A549 (cell line): ENCODE measurements at regions not wholly inside any gene's neighbourhood (a gene's known extent, or its start where the extent isn't known, plus 50 kb on each side); places are given as distances from the start of the nearest gene placed in this dataset.
"Not testable (repeated sequence)": the region's sequence is repeated elsewhere in the genome, so short reads cannot be mapped to it uniquely, and the experiment has no call there.

ENCODE experiments used
- ATAC-seq, 2 experiments: fragments of 200-7000 bp in 1 of 2; fragments of >200 bp in 1 of 2; cut with Nextera tagmentation in 1 of 2; cut with Tn5 transposase in 1 of 2; 3 replicates each; pipeline versions ENCODE4 v1.8.0 to v1.9.1; 2018 to 2020; ENCODE audit warnings: mild to moderate bottlenecking in 1 of 2, moderate library complexity in 1 of 2
- CTCF ChIA-PET: fragments of 300-600 bp; sonication (Branson Sonifier 250); formaldehyde crosslinking; extraction: SDS; loops from one replicate; lab custom pipeline; 2021; ENCODE audit warnings: antibody characterized with exemption, inconsistent platforms; lab: Yijun Ruan, JAX
- POLR2A ChIA-PET: fragments of 350-600 bp; formaldehyde crosslinking; extraction: SDS; loops from one replicate; lab custom pipeline; 2021; ENCODE audit warnings: antibody characterized with exemption, inconsistent platforms; lab: Yijun Ruan, JAX
- DNase-seq, 2 experiments: peaks; one replicate each; pipeline versions ENCODE4 v3.0.0 to v3.0.0-alpha.2; 2011 to 2016; ENCODE audit warnings: low read depth in 1 of 2, low spot score in 1 of 2
- FAIRE-seq: peaks from 2 replicates; lab custom pipeline; 2011; peaks lifted over from hg19 to GRCh38; lab: Jason Lieb, UNC
- H3K27ac ChIP-seq, 2 experiments: fragments of >200 bp; sonication (Bioruptor Twin); formaldehyde crosslinking; 3 replicates each; pipeline ENCODE4 v1.5.1; 2016 to 2017
- H3K4me1 ChIP-seq: fragments of >200 bp; sonication (Bioruptor Twin); formaldehyde crosslinking; 3 replicates; pipeline ENCODE4 v1.6.1; 2016
- H3K4me2 ChIP-seq: fragments of >200 bp; sonication (Bioruptor Twin); formaldehyde crosslinking; 3 replicates; pipeline ENCODE4 v1.6.1; 2016
- H3K4me3 ChIP-seq: fragments of >200 bp; sonication (Bioruptor Twin); formaldehyde crosslinking; 3 replicates; pipeline ENCODE4 v1.5.1; 2016
- H3K9me3 ChIP-seq: fragments of >200 bp; sonication (Bioruptor Twin); formaldehyde crosslinking; 3 replicates; pipeline ENCODE4 v1.6.1; 2016
- BCL3 ChIP-seq: fragments of >200 bp; sonication (Bioruptor Twin); formaldehyde crosslinking; IDR thresholded peaks from 3 replicates; pipeline ENCODE4 v1.6.1; 2016
- CBX2 ChIP-seq: fragments of 200-600 bp; sonication (generic); IDR thresholded peaks from 2 replicates; pipeline ENCODE4 v1.6.1; 2016; ENCODE audit warnings: low read depth, mild to moderate bottlenecking, borderline replicate concordance
- CHD4 ChIP-seq: fragments of 200-600 bp; sonication (generic); IDR thresholded peaks from 2 replicates; pipeline ENCODE4 v1.6.1; 2016; ENCODE audit warnings: antibody characterized with exemption, mild to moderate bottlenecking, borderline replicate concordance
- E2F6 ChIP-seq: IDR thresholded peaks from 2 replicates; pipeline ENCODE4 v1.6.1; 2012; ENCODE audit warnings: low read depth, borderline replicate concordance
- EHMT2 ChIP-seq: fragments of 200-600 bp; sonication (generic); IDR thresholded peaks from 2 replicates; pipeline ENCODE4 v1.6.1; 2016; ENCODE audit warnings: antibody characterized with exemption, low read depth, mild to moderate bottlenecking, moderate library complexity
- ELK1 ChIP-seq: fragments of 150-350 bp; IDR thresholded peaks from 2 replicates; pipeline ENCODE4 v1.6.1; 2014; ENCODE audit warnings: low read depth, mild to moderate bottlenecking, low read length
- FOSB ChIP-seq: fragments of 250-450 bp; sonication (Bioruptor Pico); IDR thresholded peaks from 2 replicates; pipeline ENCODE4 v1.5.0; 2020; ENCODE audit warnings: mild to moderate bottlenecking, moderate library complexity
- FOSL2 ChIP-seq, 2 experiments: fragments of 450-650 bp in 1 of 2; fragments of >200 bp in 1 of 2; sonication (Bioruptor Twin) in 1 of 2; formaldehyde crosslinking; IDR thresholded peaks; 2 replicates each; pipeline versions ENCODE4 v1.5.0 to v1.6.1; 2016 to 2020; ENCODE audit warnings: mild to moderate bottlenecking in 1 of 2, moderate library complexity in 1 of 2
- HES2 ChIP-seq: fragments of >200 bp; sonication (Bioruptor Twin); formaldehyde crosslinking; IDR thresholded peaks from 2 replicates; pipeline ENCODE4 v1.6.1; 2016
- HMGXB4 ChIP-seq: fragments of 250-450 bp; sonication (Bioruptor Pico); IDR thresholded peaks from 2 replicates; pipeline ENCODE4 v1.5.0; 2021; ENCODE audit warnings: mild to moderate bottlenecking, moderate library complexity, borderline replicate concordance
- JUN ChIP-seq, 2 experiments: fragments of >200 bp; sonication (Bioruptor Twin); formaldehyde crosslinking; IDR thresholded peaks; 2 replicates in 1 of 2; 3 replicates in 1 of 2; pipeline ENCODE4 v1.6.1; 2016 to 2017
- KDM5A ChIP-seq: fragments of 200-600 bp; sonication (generic); IDR thresholded peaks from 2 replicates; pipeline ENCODE4 v1.6.1; 2016; ENCODE audit warnings: antibody characterized with exemption, mild to moderate bottlenecking
- MAFK ChIP-seq: fragments of 450-650 bp; IDR thresholded peaks from 2 replicates; pipeline ENCODE4 v1.6.1; 2014; ENCODE audit not compliant: partially characterized antibody
- MYC ChIP-seq: IDR thresholded peaks from 2 replicates; pipeline ENCODE4 v1.6.1; 2012; ENCODE audit warnings: mild to moderate bottlenecking, inconsistent platforms, low read length, improper control_type of control experiment, borderline replicate concordance
- NFE2L2 ChIP-seq: fragments of 150-350 bp; conservative IDR thresholded peaks from 2 replicates; pipeline ENCODE4 v1.6.1; 2014; ENCODE audit warnings: low read length
- PBX3 ChIP-seq: IDR thresholded peaks from 2 replicates; pipeline ENCODE4 v1.6.1; 2012
- RCOR1 ChIP-seq: fragments of 150-350 bp; IDR thresholded peaks from 2 replicates; pipeline ENCODE4 v1.6.1; 2014; ENCODE audit warnings: antibody characterized with exemption, low read length, low read depth
- TFCP2L1 ChIP-seq: fragments of 250-450 bp; sonication (Bioruptor Pico); IDR thresholded peaks from 2 replicates; pipeline ENCODE4 v1.5.0; 2021; ENCODE audit warnings: mild to moderate bottlenecking
- ZSCAN20 ChIP-seq: fragments of 250-450 bp; sonication (Bioruptor Pico); IDR thresholded peaks from 2 replicates; pipeline ENCODE4 v1.8.0; 2022; ENCODE audit warnings: mild to moderate bottlenecking, moderate library complexity
- WGBS: methylation state at CpG from one replicate; pipeline ENCODE4 v1.1.6; 2017; ENCODE audit errors: missing lambda C conversion rate; 5-methylcytosine and 5-hydroxymethylcytosine counted together

- H3K4me2 ChIP-seq: no peak overlapping the region; the same call in 2 of the 3 replicates
- no peak for FAIRE-seq
- no peaks in the 10 kb centered on the region for H3K9me3 ChIP-seq
- ChIA-PET CTCF (no interaction called here), POLR2A (no interaction called here)
- peak overlapping the region; percentile 57 to 60; a peak in 5 of 6 replicates for H3K27ac ChIP-seq
- DNase-seq: no peak
- H3K4me1 ChIP-seq: 0 out of 3 replicates have a peak, but pooled peaks cover 8% of the 10 kb centered on the region
- TF ChIP-seq EHMT2 (no peak), FOSL2 (IDR thresholded peaks at IDR 0.05) (no peak), FOSL2 (CRISPR knock-in tag; IDR thresholded peaks at IDR 0.05) (no peak), PBX3 (no peak), RCOR1 (no peak), HES2 (no peak), JUN (IDR thresholded peaks at IDR 0.05) (no peak), ELK1 (no peak), CBX2 (no peak), KDM5A (no peak), TFCP2L1 (CRISPR knock-in tag) (no peak), MAFK (no peak), CHD4 (no peak), MYC (no peak), E2F6 (no peak), NFE2L2 (no peak), BCL3 (no peak)
- no peak for ATAC-seq
- H3K4me3 ChIP-seq: no peak overlapping the region
Observed at GRCh38 chrX:35442421-35442820, 355.7 kb upstream of the MAGEB16 start.

GRCh38 chrX:35443091-35443582, 355.0 kb upstream of the MAGEB16 start:
- peak in 1 of 2 experiments; percentile 4 for DNase-seq
- Histone ChIP-seq H3K4me2 (peak overlapping the region; percentile 7; the same call in 1 of the 3 replicates), H3K27ac (peak overlapping the region in 1 of 2 experiments; percentile 57; a peak in 3 of 6 replicates)
- FAIRE-seq: peak; percentile 88
- H3K4me1 ChIP-seq, H3K9me3 ChIP-seq, ATAC-seq, CTCF ChIA-PET, POLR2A ChIA-PET, H3K4me3 ChIP-seq: not testable (repeated sequence)
- WGBS: 0% methylated on average over 3 of the region's 3 CpGs

- no peak overlapping the region for H3K27ac ChIP-seq
- 0 out of 3 replicates have a peak, but pooled peaks cover 8% of the 10 kb centered on the region for H3K4me1 ChIP-seq
- no peak for TF ChIP-seq HMGXB4 (CRISPR knock-in tag)
- no peak for TF ChIP-seq CHD4
- TF ChIP-seq FOSB (CRISPR knock-in tag): no peak
- TF ChIP-seq ZSCAN20: no peak
- CTCF ChIA-PET: no interaction called here
- POLR2A ChIA-PET: no interaction called here
- DNase-seq (no peak), ATAC-seq (no peak), FAIRE-seq (no peak)
- WGBS: 56% methylated on average over 2 of the region's 2 CpGs
- no peaks in the 10 kb centered on the region for H3K9me3 ChIP-seq
- no peak overlapping the region for H3K4me2 ChIP-seq
- H3K4me3 ChIP-seq: no peak overlapping the region
Observed at GRCh38 chrX:35444671-35445355, 353.3 kb upstream of the MAGEB16 start.
